Large intestine (tissue), 3 donors: ENCODE measurements at regions not wholly inside any gene's neighbourhood (a gene's known extent, or its start where the extent isn't known, plus 50 kb on each side); places are given as distances from the start of the nearest gene placed in this dataset.
"Not testable (repeated sequence)": the region's sequence is repeated elsewhere in the genome, so short reads cannot be mapped to it uniquely, and the experiment has no call there.

Source experiments
- DNase-seq, 2 donors: peaks; one replicate each; pipeline versions ENCODE4 v3.0.0 to v3.0.0-alpha.2; 2013
- H3K27ac ChIP-seq: one replicate; pipeline ENCODE4 v1.5.1; 2013; ENCODE audit warnings: low read length
- H3K27me3 ChIP-seq: 2 replicates; pipeline ENCODE4 v1.6.1; 2013; ENCODE audit warnings: low read length; ENCODE audit not compliant: control insufficient read depth, insufficient read depth
- H3K36me3 ChIP-seq: 2 replicates; pipeline ENCODE4 v1.6.1; 2013; ENCODE audit warnings: low read length; ENCODE audit not compliant: control insufficient read depth, insufficient read depth
- H3K4me1 ChIP-seq: one replicate; pipeline ENCODE4 v1.6.1; 2013; ENCODE audit warnings: low read length; ENCODE audit not compliant: control insufficient read depth, insufficient read depth
- H3K4me3 ChIP-seq: one replicate; pipeline ENCODE4 v1.5.1; 2013; ENCODE audit warnings: low read length
- H3K9me3 ChIP-seq: one replicate; pipeline ENCODE4 v1.6.1; 2013; ENCODE audit warnings: mild to moderate bottlenecking, low read depth, low read length, moderate library complexity; ENCODE audit not compliant: control insufficient read depth
- WGBS: methylation state at CpG from one replicate; pipeline ENCODE4 v1.1.5; 2013; ENCODE audit warnings: low lambda C conversion rate; ENCODE audit not compliant: insufficient coverage; 5-methylcytosine and 5-hydroxymethylcytosine counted together

DNA sequence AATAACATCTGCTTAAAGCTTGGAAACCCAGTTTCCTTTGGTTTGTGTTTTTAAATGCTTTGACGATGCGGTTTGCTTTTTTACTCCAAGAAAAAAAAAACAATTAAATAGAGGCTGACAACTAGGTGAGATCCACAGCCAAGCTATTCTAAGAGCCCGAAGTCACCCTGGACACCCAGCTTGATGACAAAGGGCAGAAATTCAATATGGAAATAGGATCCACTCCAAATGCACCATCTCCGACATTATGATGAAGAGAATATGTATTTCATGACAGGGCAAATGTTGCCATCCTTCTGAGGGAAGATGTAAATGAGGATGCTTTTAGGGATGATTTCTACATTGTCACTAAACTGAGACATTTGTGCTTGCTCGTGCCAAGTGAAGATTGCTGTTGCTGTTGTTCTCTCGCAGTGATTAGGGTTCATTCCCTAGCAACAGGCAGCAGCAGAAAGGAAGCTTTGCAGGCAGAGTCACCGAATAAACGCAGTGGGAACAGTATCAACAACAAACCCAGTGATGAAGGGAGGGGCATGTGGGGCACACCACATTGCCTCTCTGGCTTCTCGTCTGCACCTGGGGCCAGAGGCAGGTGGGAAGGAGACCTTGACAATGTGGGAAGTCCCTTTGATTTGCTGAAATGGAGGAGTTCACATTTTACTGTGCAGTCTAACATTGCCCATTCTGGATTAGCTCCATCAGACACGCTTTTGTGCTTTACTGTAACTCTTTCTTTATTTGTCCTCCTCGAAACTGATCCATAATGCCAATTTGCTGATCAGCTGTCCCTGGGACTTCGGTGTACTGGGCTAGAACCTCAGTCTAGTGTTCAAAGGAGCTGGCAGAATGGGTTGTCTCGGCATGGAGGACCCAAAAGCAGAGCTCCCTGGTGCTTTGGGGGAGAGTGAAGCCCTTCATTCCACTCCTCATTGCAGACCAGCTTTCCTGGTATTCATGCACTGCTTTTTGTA, 240.2 kb upstream of the PLGLB2 start:
- not testable (repeated sequence) for H3K4me3 ChIP-seq, DNase-seq, H3K9me3 ChIP-seq, H3K36me3 ChIP-seq, H3K27ac ChIP-seq, H3K27me3 ChIP-seq, H3K4me1 ChIP-seq
- WGBS, result no CpG with 5 or more reads among the region's 13 CpGs

GRCh38 chr2:87511195-87511778, 236.6 kb upstream of the PLGLB2 start:
- H3K36me3 ChIP-seq, DNase-seq, H3K4me1 ChIP-seq, H3K9me3 ChIP-seq, H3K27me3 ChIP-seq, H3K27ac ChIP-seq, H3K4me3 ChIP-seq: not testable (repeated sequence)
- WGBS, result 100% methylated on average over 2 of the region's 8 CpGs

DNA sequence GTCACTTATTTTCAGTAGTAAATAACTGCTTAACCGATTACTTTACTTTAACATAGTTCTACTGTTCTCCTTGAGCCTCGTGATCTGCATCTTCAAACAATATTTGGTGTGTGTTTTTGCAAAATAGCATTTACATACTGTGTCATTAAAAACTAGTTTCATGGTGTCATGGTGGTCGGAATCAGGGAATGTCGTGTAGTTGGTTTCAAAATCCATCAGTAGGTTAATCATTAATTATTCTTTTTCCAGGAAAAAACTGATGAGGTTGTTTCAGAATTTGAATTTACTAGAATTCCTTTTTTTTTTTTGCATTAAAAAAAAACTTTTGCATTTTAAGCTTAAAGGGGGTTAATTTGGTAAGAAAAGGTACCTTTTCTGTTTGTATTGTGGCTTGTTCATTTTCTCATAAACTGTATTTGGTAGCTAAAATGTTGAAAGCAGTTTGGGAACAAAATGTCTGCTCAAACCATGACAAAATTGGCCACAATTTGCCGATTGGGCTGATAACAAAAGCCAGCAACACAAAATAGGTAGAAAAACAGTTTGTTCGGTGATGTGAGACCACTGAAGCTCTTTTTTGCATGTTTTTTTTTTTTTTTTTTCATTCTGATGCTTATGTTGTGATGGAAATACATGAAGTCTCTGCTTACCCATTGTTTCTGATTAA, 234.9 kb upstream of the PLGLB2 start:
- not testable (repeated sequence) for H3K4me3 ChIP-seq, H3K27me3 ChIP-seq, H3K36me3 ChIP-seq, H3K4me1 ChIP-seq, H3K27ac ChIP-seq, DNase-seq, H3K9me3 ChIP-seq
- no CpG with 5 or more reads among the region's 6 CpGs for WGBS

DNA sequence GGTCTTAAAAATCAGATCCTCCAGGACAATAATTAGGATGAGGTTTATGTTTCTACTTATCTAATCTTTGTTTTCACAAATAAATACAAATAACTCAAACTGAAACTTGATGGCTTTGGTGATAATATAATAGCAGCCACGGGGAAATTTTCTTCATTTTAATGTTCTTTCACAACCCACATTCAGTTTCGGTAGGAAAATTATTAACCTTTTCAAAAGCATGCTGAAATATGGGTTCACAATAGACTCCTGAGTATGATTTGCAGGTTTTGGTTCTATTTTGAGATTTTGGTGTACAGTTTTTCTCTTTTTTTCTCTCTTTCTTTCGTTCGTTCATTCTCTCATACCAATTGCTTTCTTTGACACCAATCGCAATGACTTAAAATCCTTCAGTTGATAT, 233.9 kb upstream of the PLGLB2 start:
- H3K4me3 ChIP-seq, H3K27me3 ChIP-seq, H3K27ac ChIP-seq, H3K4me1 ChIP-seq, H3K36me3 ChIP-seq, DNase-seq, H3K9me3 ChIP-seq: not testable (repeated sequence)
- no CpG with 5 or more reads among the region's 5 CpGs for WGBS

GRCh38 chr2:87514515-87514914, 233.4 kb upstream of the PLGLB2 start:
- not testable (repeated sequence) for H3K4me3 ChIP-seq, H3K27me3 ChIP-seq, H3K9me3 ChIP-seq, H3K27ac ChIP-seq, H3K4me1 ChIP-seq, DNase-seq, H3K36me3 ChIP-seq
- no CpG with 5 or more reads among the region's 7 CpGs for WGBS

GRCh38 chr2:87515226-87515625, 232.7 kb upstream of the PLGLB2 start:
- H3K27ac ChIP-seq, H3K36me3 ChIP-seq, DNase-seq, H3K9me3 ChIP-seq, H3K4me3 ChIP-seq, H3K4me1 ChIP-seq, H3K27me3 ChIP-seq: not testable (repeated sequence)
- no CpG with 5 or more reads among the region's 2 CpGs for WGBS

DNA sequence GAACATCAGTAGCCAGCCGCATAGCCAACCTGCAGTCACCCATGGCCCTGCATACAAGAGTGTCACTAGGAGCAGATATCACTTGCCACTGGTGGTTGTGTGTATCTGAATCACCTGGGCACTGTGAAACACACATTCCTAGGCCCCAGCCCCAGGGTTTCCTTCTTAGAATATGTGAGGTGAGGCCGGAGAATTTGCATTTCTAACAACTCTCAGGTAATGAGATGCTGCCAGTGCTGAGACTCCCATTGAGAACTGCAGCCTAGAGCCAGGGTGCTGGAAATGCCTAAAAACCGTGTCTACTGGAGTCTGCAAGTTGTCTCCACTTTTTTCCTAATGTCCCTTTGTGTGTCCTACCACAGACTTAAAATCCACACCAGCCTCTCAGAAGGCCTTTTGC, 232.0 kb upstream of the PLGLB2 start:
- H3K36me3 ChIP-seq, H3K4me3 ChIP-seq, H3K9me3 ChIP-seq, DNase-seq, H3K27ac ChIP-seq, H3K27me3 ChIP-seq, H3K4me1 ChIP-seq: not testable (repeated sequence)
- no CpG with 5 or more reads among the region's 3 CpGs for WGBS

DNA sequence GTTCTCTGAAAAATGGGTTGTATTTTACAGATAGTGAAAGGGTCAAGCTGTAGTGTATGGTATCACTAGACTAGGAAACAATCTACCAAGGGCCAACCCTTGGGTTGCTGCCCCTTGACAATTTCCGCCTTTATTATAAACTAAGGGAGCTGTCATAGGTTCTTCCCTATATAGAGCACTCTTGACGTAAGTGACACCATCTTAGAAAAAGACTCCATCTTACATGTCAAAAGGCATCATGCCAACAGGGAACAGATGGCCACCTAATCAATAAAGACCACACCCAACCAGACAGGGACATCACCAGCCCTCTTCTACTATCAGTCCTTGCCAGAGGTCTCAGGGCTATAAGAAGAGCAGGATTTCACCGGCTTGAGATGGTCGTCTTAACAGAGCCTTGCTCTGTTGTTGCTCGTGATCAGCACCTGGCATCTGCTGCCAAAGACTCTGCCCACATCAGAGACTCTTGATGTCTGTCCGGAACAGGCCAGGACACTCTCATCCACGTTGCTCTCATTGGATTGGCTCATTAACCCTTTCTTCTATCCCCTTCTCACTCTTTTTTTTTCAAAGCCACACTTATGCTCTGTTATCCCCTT, 231.4 kb upstream of the PLGLB2 start:
- not testable (repeated sequence) for H3K9me3 ChIP-seq, H3K27ac ChIP-seq, H3K27me3 ChIP-seq, DNase-seq, H3K4me3 ChIP-seq, H3K36me3 ChIP-seq, H3K4me1 ChIP-seq
- WGBS, result no CpG with 5 or more reads among the region's 7 CpGs

DNA sequence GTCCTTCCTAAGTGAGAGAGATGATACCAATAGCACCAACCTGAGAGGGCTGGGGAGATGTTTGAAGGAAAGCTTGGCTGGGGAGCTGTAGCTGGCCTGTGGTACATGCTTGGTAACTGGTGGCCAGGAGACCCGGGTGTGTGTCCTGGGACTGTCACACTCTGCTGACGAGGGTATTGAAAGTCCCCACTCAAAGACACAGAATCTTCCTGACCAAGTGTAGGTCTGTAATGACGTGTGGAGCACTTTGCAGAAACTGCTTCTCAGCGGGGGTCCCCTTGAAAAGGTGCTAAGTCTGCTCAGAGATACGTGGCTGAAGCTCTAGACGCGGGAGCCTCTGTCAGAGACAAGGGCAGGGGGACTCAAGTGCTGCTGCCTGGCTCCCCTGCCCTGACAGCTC, 230.4 kb upstream of the PLGLB2 start:
- H3K27me3 ChIP-seq, DNase-seq, H3K36me3 ChIP-seq, H3K4me3 ChIP-seq, H3K27ac ChIP-seq, H3K9me3 ChIP-seq, H3K4me1 ChIP-seq: not testable (repeated sequence)
- WGBS, result no CpG with 5 or more reads among the region's 7 CpGs

DNA sequence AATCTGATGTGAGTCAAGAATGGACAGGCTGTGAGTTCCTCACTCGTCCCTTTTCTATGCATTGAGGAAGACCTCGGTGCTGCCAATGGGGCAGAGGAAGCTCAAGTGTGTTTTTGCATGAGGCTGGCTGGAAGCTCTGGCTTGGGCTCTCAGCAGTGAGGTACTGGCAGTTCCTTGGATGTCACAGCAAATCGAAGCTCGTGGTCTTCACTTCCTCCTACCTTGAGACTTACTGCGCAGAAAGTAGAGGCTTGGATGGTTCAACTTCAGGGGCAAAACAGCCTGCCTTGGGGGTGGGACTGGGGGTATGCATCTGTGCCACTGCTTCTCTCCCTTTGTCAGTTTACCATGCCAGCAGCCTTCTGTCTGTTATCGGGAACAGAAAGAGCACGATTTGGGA, 229.8 kb upstream of the PLGLB2 start:
- H3K36me3 ChIP-seq, H3K4me1 ChIP-seq, DNase-seq, H3K27ac ChIP-seq, H3K9me3 ChIP-seq, H3K27me3 ChIP-seq, H3K4me3 ChIP-seq: not testable (repeated sequence)
- WGBS, result no CpG with 5 or more reads among the region's 7 CpGs
